ENCODE measurements at regions not wholly inside any gene's neighbourhood (a gene's known extent, or its start where the extent isn't known, plus 50 kb on each side); places are given as distances from the start of the nearest gene placed in this dataset.

DNA sequence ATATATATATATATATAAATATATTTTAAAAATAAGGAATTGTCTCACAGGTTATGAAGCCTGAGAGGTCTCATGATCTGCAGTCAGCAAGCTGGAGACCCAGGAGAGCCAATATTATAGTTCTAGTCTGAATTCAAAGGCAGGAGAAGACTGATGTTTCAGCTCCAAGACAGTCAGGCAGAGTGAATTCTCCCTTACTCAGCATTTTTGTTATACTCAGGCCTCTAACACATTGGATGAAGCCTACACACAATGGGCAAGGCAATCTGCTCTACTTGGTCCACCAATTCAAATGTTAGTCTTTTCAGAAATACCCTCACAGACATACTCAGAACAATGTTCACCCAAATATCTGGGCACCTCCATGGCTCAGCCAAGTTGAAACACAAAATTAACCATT lies 157.2 kb downstream of the GOLIM4 start:
- H3K4me1 ChIP-seq = no peaks in the 10 kb centered on the region
- no peak for DNase-seq
- TF ChIP-seq, protein P1, sequence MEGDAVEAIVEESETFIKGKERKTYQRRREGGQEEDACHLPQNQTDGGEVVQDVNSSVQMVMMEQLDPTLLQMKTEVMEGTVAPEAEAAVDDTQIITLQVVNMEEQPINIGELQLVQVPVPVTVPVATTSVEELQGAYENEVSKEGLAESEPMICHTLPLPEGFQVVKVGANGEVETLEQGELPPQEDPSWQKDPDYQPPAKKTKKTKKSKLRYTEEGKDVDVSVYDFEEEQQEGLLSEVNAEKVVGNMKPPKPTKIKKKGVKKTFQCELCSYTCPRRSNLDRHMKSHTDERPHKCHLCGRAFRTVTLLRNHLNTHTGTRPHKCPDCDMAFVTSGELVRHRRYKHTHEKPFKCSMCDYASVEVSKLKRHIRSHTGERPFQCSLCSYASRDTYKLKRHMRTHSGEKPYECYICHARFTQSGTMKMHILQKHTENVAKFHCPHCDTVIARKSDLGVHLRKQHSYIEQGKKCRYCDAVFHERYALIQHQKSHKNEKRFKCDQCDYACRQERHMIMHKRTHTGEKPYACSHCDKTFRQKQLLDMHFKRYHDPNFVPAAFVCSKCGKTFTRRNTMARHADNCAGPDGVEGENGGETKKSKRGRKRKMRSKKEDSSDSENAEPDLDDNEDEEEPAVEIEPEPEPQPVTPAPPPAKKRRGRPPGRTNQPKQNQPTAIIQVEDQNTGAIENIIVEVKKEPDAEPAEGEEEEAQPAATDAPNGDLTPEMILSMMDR (IDR thresholded peaks at IDR 0.05) = no peak
- no peak for TF ChIP-seq POLR2A (IDR thresholded peaks at IDR 0.05)

DNA sequence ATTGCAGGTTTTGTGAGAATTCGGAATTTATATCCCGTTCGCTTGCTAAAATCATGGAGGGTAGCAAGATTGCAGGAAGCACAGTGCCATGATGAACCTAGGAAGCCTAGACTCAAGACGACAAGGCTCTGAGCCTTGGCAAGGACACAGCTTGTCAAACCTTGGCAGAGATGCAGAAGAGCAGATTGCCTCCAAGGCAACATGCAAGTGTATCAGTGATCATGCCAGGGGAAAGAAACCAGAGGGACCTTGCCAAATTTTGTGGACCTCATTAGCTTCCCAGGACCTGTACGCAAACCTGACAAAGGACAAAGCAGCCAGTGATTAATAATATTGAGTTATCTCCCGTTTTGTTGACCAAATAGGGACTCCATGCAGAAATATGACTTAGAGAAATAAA lies 159.7 kb downstream of the GOLIM4 start:
- H3K27me3 ChIP-seq = no peaks in the 10 kb centered on the region
- TF ChIP-seq, protein P1 (IDR thresholded peaks at IDR 0.05) = no peak
- no peak for TF ChIP-seq POLR2A (IDR thresholded peaks at IDR 0.05)
- no peak for DNase-seq
- no peak overlapping the region for H3K4me3 ChIP-seq (replicated peaks in 1 of 3)
- intact Hi-C loops (cut with DNase I) = no loop called here
- H3K4me1 ChIP-seq = no peaks in the 10 kb centered on the region
- no peak overlapping the region for H3K27ac ChIP-seq
- 83 to 89% methylated on average over 6 of the region's 6 CpGs for WGBS, 2 donors
- no peaks in the 10 kb centered on the region for H3K9me3 ChIP-seq
- H3K36me3 ChIP-seq = no peaks in the 10 kb centered on the region

More for the DNA sequence above, 157.2 kb downstream of the GOLIM4 start:
- Histone ChIP-seq H3K9me3 (no peaks in the 10 kb centered on the region), H3K27ac (no peak overlapping the region), H3K36me3 (no peaks in the 10 kb centered on the region), H3K4me3 (replicated peaks in 1 of 3) (no peak overlapping the region), H3K27me3 (no peaks in the 10 kb centered on the region)
- intact Hi-C loops (cut with DNase I) = no loop called here

DNA sequence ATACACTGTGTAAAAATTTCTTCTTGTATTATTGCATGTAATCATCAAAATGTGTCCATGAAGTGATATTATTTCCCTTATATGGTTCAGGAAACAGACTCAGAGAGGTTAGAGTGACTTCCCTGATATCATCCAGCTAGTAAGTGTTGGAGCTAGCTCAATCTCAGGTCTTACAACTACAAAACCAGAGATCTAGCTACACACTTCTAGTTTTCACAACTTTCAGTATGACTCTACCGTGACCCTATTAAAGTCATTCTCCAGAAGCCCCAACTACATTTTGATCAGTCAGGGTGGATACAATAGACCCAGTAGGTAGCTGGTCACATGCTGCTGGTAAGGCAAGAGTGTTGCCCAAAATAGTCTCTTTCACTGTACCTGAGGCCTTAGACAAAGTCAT lies 165.3 kb downstream of the GOLIM4 start:
- no peak for TF ChIP-seq POLR2A (IDR thresholded peaks at IDR 0.05)
- TF ChIP-seq, protein P1 (IDR thresholded peaks at IDR 0.05) = no peak
- Histone ChIP-seq H3K9me3 (no peaks in the 10 kb centered on the region), H3K27me3 (no peaks in the 10 kb centered on the region), H3K36me3 (no peaks in the 10 kb centered on the region), H3K4me1 (no peaks in the 10 kb centered on the region), H3K27ac (no peak overlapping the region), H3K4me3 (replicated peaks in 1 of 3) (no peak overlapping the region)
- no peak for DNase-seq
- intact Hi-C loops (cut with DNase I) = no loop called here
- WGBS, 2 donors = 95% methylated on average over 1 of the region's 1 CpG

DNA sequence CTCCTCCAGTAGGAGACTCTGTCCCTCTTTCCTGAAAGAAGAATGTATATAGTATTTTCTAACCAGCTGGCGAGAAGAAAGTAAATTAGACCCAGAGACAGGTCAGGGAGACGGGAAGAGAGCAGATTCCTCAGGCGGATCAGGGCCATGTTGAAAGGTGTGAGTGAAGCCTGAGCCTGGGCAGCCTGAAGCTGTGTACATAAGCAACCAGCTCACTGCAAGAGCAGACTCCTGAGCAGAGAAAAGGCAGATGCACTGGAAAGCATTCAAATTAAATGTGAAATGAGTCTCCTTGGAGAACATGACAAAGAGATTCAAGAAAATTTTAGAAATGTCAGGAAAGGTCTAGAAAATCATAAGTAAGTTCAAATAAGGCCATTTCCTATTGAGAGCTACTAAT lies 165.8 kb downstream of the GOLIM4 start:
- Histone ChIP-seq H3K9me3 (no peaks in the 10 kb centered on the region), H3K4me1 (no peaks in the 10 kb centered on the region), H3K27ac (no peak overlapping the region), H3K36me3 (no peaks in the 10 kb centered on the region), H3K27me3 (no peaks in the 10 kb centered on the region), H3K4me3 (replicated peaks in 1 of 3) (no peak overlapping the region)
- TF ChIP-seq POLR2A (IDR thresholded peaks at IDR 0.05) = no peak
- TF ChIP-seq, protein P1 (IDR thresholded peaks at IDR 0.05) = no peak
- intact Hi-C loops (cut with DNase I) = no loop called here
- 53 to 61% methylated on average over 3 of the region's 3 CpGs for WGBS, 2 donors
- DNase-seq = no peak

DNA sequence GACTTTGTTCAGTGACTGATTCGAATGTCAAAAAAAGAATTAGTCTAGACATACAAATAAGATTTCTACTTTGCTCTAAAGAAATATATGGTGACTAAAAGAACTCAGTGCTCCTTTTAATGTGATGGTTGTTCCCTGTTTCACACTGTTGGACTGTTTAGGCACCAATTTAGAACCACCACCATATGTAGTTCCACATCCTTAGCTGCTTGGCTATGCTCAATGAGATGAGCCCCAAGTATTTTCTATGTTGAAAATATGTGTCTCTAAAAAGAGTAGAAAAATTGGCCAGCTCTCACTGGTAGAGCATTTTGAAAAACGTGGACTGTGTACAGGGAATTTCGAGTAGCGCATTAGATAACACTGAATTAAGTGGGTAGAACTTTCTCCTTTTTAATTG lies 167.3 kb downstream of the GOLIM4 start:
- TF ChIP-seq POLR2A (IDR thresholded peaks at IDR 0.05) = no peak
- TF ChIP-seq, protein P1 (IDR thresholded peaks at IDR 0.05) = no peak
- intact Hi-C loops (cut with DNase I) = no loop called here
- no peak overlapping the region for H3K27ac ChIP-seq
- no peaks in the 10 kb centered on the region for H3K9me3 ChIP-seq
- DNase-seq = no peak
- WGBS, 2 donors = 69 to 83% methylated on average over 4 of the region's 4 CpGs
- H3K27me3 ChIP-seq = no peaks in the 10 kb centered on the region
- H3K4me3 ChIP-seq (replicated peaks in 1 of 3) = no peak overlapping the region
- H3K36me3 ChIP-seq = no peaks in the 10 kb centered on the region
- H3K4me1 ChIP-seq = no peaks in the 10 kb centered on the region
